Hepatocyte (in vitro differentiated cells): ENCODE measurements at regions not wholly inside any gene's neighbourhood (a gene's known extent, or its start where the extent isn't known, plus 50 kb on each side); places are given as distances from the start of the nearest gene placed in this dataset.

Experiments used
- CTCF ChIP-seq: fragments of 200-600 bp; sonication (generic); IDR thresholded peaks from 2 replicates; pipeline ENCODE4 v1.5.1; 2016; ENCODE audit warnings: antibody characterized with exemption, mild to moderate bottlenecking; ENCODE audit not compliant: poor library complexity
- EZH2phosphoT487 ChIP-seq: fragments of 200-600 bp; sonication (generic); IDR thresholded peaks from one replicate; pipeline ENCODE4 v1.6.1; 2018; ENCODE audit warnings: antibody characterized with exemption, mild to moderate bottlenecking, low read depth, moderate library complexity; ENCODE audit not compliant: unreplicated experiment, severe bottlenecking

GRCh38 chr3:34035775-34036174, 237.3 kb downstream of the PDCD6IP start:
- TF ChIP-seq EZH2phosphoT487 (no peak), CTCF (no peak)
